ENCODE measurements at regions not wholly inside any gene's neighbourhood (a gene's known extent, or its start where the extent isn't known, plus 50 kb on each side); places are given as distances from the start of the nearest gene placed in this dataset.

GRCh38 chr6:2430612-2431011 lies 185.2 kb upstream of the GMDS start:
- DNase-seq (ENCODE audit: low spot score), result no peak
- Histone ChIP-seq H3K79me2 (ENCODE audit: insufficient read depth, low read length) (no peaks in the 10 kb centered on the region), H3K4me2 (ENCODE audit: low read depth, low read length) (no peak overlapping the region), H3K9me3 (ENCODE audit: low read length) (no peaks in the 10 kb centered on the region), H3K27ac (ENCODE audit: extremely low read length, insufficient read depth, low read length) (no peak overlapping the region), H4K20me1 (ENCODE audit: insufficient read depth, low read length) (no peaks in the 10 kb centered on the region), H2AFZ (ENCODE audit: low read length) (no peak overlapping the region), H3K4me1 (ENCODE audit: insufficient read depth, low read length) (no peaks in the 10 kb centered on the region), H3K9ac (ENCODE audit: insufficient read depth, low read depth, low read length) (no peak overlapping the region), H3K36me3 (replicated peaks in 1 of 2; ENCODE audit: control insufficient read depth in 1 of 2, insufficient read depth in 2 of 2, low read length in 2 of 2) (no peaks in the 10 kb centered on the region), H3K27me3 (ENCODE audit: control insufficient read depth in 1 of 2, insufficient read depth in 2 of 2, low read length in 2 of 2) (no peaks in the 10 kb centered on the region), H3K4me3 (replicated peaks in 1 of 3; ENCODE audit: insufficient read depth in 1 of 3, low read depth in 2 of 3, low read length in 3 of 3) (no peak overlapping the region)
- intact Hi-C loops (cut with micrococcal nuclease; ENCODE audit: unreplicated experiment) (no loop called here), in situ Hi-C loops (cut with HindIII; ENCODE audit: extremely low pct_ligation_motif_present, low pct_unique_long_range_greater_than_20kb) (no loop called here)
- CTCF ChIA-PET (ENCODE audit: low intra/inter-chr PET ratio, low total read pairs), result no interaction called here
- FAIRE-seq, result no peak
- 93% methylated on average over 3 of the region's 3 CpGs for WGBS (ENCODE audit: low lambda C conversion rate)
- no TSS peak for BruUV-seq (replicated peaks)
- POLR2A ChIA-PET, result no interaction called here
- ATAC-seq, result no peak
- TF ChIP-seq BATF2 (CRISPR knock-in tag; IDR thresholded peaks at IDR 0.05) (no peak), ZFX (CRISPR knock-in tag; IDR thresholded peaks at IDR 0.05; ENCODE audit: low read depth) (no peak), ZNF841 (CRISPR knock-in tag; IDR thresholded peaks at IDR 0.05; ENCODE audit: borderline replicate concordance) (no peak)

GRCh38 chr6:2429460-2429859 lies 184.1 kb upstream of the GMDS start:
- 61% methylated on average over 6 of the region's 6 CpGs for WGBS (ENCODE audit: low lambda C conversion rate)
- H3K4me1 ChIP-seq (ENCODE audit: insufficient read depth, low read length), result no peaks in the 10 kb centered on the region
- H3K27ac ChIP-seq (ENCODE audit: extremely low read length, insufficient read depth, low read length), result no peak overlapping the region
- H3K27me3 ChIP-seq (ENCODE audit: control insufficient read depth in 1 of 2, insufficient read depth in 2 of 2, low read length in 2 of 2), result no peaks in the 10 kb centered on the region
- no peak overlapping the region for H3K9ac ChIP-seq (ENCODE audit: insufficient read depth, low read depth, low read length)
- H4K20me1 ChIP-seq (ENCODE audit: insufficient read depth, low read length), result no peaks in the 10 kb centered on the region
- no peaks in the 10 kb centered on the region for H3K36me3 ChIP-seq (replicated peaks in 1 of 2; ENCODE audit: control insufficient read depth in 1 of 2, insufficient read depth in 2 of 2, low read length in 2 of 2)
- no peak overlapping the region for H3K4me3 ChIP-seq (replicated peaks in 1 of 3; ENCODE audit: insufficient read depth in 1 of 3, low read depth in 2 of 3, low read length in 3 of 3)
- ATAC-seq, result no peak
- H3K79me2 ChIP-seq (ENCODE audit: insufficient read depth, low read length), result no peaks in the 10 kb centered on the region
- ChIA-PET CTCF (ENCODE audit: low intra/inter-chr PET ratio, low total read pairs) (no interaction called here), POLR2A (no interaction called here)
- BruUV-seq (replicated peaks), result no TSS peak
- H2AFZ ChIP-seq (ENCODE audit: low read length), result no peak overlapping the region
- FAIRE-seq, result no peak
- H3K9me3 ChIP-seq (ENCODE audit: low read length), result no peaks in the 10 kb centered on the region
- TF ChIP-seq ZNF747 (CRISPR knock-in tag; IDR thresholded peaks at IDR 0.05; ENCODE audit: borderline replicate concordance) (no peak), NPAS2 (CRISPR knock-in tag; IDR thresholded peaks at IDR 0.05; ENCODE audit: borderline replicate concordance) (no peak), NFE2L2 (IDR thresholded peaks at IDR 0.05; ENCODE audit: low read length) (peak; percentile 69; the same call in 1 of the 2 replicates), PRPF4 (IDR thresholded peaks at IDR 0.05; ENCODE audit: low read depth, low read length, poor library complexity, severe bottlenecking) (no peak), MAFK (conservative IDR thresholded peaks at IDR 0.05 in 1 of 2, IDR thresholded peaks at IDR 0.05 in 1 of 2; ENCODE audit: low read length in 2 of 2) (peak; percentile 35 to 55; a peak in 2 of 4 replicates), TFDP1 (CRISPR knock-in tag; IDR thresholded peaks at IDR 0.05; ENCODE audit: borderline replicate concordance) (no peak), FOSL2 (CRISPR knock-in tag; IDR thresholded peaks at IDR 0.05) (no peak)
- in situ Hi-C loops (cut with HindIII; ENCODE audit: extremely low pct_ligation_motif_present, low pct_unique_long_range_greater_than_20kb) (no loop called here), intact Hi-C loops (cut with micrococcal nuclease; ENCODE audit: unreplicated experiment) (no loop called here)
- DNase-seq (ENCODE audit: low spot score), result no peak
- H3K4me2 ChIP-seq (ENCODE audit: low read depth, low read length), result no peak overlapping the region
